ENCODE measurements at regions not wholly inside any gene's neighbourhood (a gene's known extent, or its start where the extent isn't known, plus 50 kb on each side); places are given as distances from the start of the nearest gene placed in this dataset.
"Not testable (repeated sequence)": the region's sequence is repeated elsewhere in the genome, so short reads cannot be mapped to it uniquely, and the experiment has no call there.

DNA sequence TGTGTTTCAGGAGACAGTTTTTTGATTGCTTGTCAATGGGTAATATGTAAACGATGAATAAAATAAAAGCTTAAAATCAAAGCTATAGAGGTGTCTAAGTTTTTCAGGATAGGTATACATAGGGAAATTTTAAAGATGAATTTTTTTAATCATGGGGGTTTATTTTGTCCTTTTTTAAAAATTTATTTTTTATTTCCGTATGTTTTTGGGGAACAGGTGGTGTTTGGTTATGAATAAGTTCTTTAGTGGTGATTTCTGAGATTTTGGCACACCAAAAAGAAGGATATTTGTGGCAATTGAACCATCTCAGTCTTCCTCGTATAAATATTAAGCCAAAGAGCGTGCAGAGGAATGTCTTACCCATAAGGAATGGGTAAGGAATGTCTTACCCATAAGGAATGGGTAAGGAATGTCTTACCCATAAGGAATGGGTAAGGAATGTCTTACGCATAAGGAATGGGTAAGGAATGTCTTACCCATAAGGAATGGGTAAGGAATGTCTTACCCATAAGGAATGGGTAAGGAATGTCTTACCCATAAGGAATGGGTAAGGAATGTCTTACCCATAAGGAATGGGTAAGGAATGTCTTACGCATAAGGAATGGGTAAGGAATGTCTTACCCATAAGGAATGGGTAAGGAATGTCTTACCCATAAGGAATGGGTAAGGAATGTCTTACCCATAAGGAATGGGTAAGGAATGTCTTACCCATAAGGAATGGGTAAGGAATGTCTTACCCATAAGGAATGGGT lies 53.5 kb upstream of the PLCB4 start:
- TF ChIP-seq, protein P1, sequence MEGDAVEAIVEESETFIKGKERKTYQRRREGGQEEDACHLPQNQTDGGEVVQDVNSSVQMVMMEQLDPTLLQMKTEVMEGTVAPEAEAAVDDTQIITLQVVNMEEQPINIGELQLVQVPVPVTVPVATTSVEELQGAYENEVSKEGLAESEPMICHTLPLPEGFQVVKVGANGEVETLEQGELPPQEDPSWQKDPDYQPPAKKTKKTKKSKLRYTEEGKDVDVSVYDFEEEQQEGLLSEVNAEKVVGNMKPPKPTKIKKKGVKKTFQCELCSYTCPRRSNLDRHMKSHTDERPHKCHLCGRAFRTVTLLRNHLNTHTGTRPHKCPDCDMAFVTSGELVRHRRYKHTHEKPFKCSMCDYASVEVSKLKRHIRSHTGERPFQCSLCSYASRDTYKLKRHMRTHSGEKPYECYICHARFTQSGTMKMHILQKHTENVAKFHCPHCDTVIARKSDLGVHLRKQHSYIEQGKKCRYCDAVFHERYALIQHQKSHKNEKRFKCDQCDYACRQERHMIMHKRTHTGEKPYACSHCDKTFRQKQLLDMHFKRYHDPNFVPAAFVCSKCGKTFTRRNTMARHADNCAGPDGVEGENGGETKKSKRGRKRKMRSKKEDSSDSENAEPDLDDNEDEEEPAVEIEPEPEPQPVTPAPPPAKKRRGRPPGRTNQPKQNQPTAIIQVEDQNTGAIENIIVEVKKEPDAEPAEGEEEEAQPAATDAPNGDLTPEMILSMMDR (IDR thresholded peaks at IDR 0.05) = not testable (repeated sequence)
- not testable (repeated sequence) for TF ChIP-seq EZH2 (IDR thresholded peaks at IDR 0.05; ENCODE audit: borderline replicate concordance, insufficient read depth, low read depth, low read length, poor library complexity, severe bottlenecking)

Data from B cell (primary cell).